Type B pancreatic cell (in vitro differentiated cells): ENCODE measurements at regions not wholly inside any gene's neighbourhood (a gene's known extent, or its start where the extent isn't known, plus 50 kb on each side); places are given as distances from the start of the nearest gene placed in this dataset.

Experiments
- DNase-seq: peaks from one replicate; pipeline ENCODE4 v3.0.0; 2021; ENCODE audit warnings: mixed read lengths; ENCODE audit not compliant: unreplicated experiment; ENCODE audit errors: extremely low spot score
- H3K27ac Mint-ChIP-seq: 2 replicates; pipeline ENCODE4 v1.8.0; 2021; ENCODE audit warnings: mild to moderate bottlenecking, mixed read lengths
- H3K27me3 Mint-ChIP-seq: 2 replicates; pipeline ENCODE4 v1.8.0; 2021; ENCODE audit warnings: mixed read lengths
- H3K36me3 Mint-ChIP-seq: 2 replicates; pipeline ENCODE4 v1.8.0; 2021; ENCODE audit warnings: mixed read lengths
- H3K4me1 Mint-ChIP-seq: one replicate; pipeline ENCODE4 v1.8.0; 2021; ENCODE audit warnings: mixed read lengths; ENCODE audit not compliant: unreplicated experiment
- H3K4me3 Mint-ChIP-seq: 2 replicates; pipeline ENCODE4 v1.8.0; 2021; ENCODE audit warnings: mild to moderate bottlenecking, mixed read lengths
- H3K9me3 Mint-ChIP-seq: 2 replicates; pipeline ENCODE4 v1.8.0; 2021; ENCODE audit warnings: mixed read lengths
- TF ChIP-seq, protein P1 (sequence below): fragments of 200-600 bp; sonication (generic); conservative IDR thresholded peaks from 2 replicates; pipeline ENCODE4 v1.5.0; 2021; ENCODE audit warnings: antibody characterized with exemption, mild to moderate bottlenecking

- Mint-ChIP-seq H3K27me3 (no peaks in the 10 kb centered on the region), H3K4me1 (no peaks in the 10 kb centered on the region), H3K4me3 (no peak overlapping the region), H3K27ac (no peak overlapping the region), H3K9me3 (no peaks in the 10 kb centered on the region), H3K36me3 (no peaks in the 10 kb centered on the region)
- no peak for DNase-seq
- TF ChIP-seq, protein P1, sequence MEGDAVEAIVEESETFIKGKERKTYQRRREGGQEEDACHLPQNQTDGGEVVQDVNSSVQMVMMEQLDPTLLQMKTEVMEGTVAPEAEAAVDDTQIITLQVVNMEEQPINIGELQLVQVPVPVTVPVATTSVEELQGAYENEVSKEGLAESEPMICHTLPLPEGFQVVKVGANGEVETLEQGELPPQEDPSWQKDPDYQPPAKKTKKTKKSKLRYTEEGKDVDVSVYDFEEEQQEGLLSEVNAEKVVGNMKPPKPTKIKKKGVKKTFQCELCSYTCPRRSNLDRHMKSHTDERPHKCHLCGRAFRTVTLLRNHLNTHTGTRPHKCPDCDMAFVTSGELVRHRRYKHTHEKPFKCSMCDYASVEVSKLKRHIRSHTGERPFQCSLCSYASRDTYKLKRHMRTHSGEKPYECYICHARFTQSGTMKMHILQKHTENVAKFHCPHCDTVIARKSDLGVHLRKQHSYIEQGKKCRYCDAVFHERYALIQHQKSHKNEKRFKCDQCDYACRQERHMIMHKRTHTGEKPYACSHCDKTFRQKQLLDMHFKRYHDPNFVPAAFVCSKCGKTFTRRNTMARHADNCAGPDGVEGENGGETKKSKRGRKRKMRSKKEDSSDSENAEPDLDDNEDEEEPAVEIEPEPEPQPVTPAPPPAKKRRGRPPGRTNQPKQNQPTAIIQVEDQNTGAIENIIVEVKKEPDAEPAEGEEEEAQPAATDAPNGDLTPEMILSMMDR: no peak
Measured at GRCh38 chr1:192518700-192519099, 56.9 kb upstream of the RGS1 start.

DNA sequence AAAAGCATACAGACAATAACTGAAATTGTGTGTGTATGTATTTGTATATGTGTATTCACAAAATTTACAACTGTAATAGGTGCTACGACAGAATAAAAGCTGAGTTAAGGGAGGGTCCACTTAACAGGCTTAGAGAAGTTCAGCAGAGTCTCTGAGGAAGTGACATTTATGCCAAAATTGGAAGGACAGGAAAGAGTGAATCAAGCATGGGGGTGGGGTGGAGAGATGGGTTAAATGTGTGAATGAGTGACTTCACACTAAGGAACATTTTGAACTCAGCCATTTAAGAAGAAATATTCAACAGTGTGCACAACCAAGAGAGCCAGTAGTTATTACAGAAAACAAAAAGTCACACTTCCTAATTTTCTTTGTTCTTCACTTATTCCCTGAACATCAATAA, 53.8 kb upstream of the RGS1 start:
- H3K27me3 Mint-ChIP-seq: no peaks in the 10 kb centered on the region
- TF ChIP-seq, protein P1: no peak

GRCh38 chr1:192522673-192523072, 52.9 kb upstream of the RGS1 start:
- TF ChIP-seq, protein P1: no peak
- Mint-ChIP-seq H3K9me3 (no peaks in the 10 kb centered on the region), H3K4me1 (no peaks in the 10 kb centered on the region), H3K27ac (no peak overlapping the region), H3K27me3 (no peaks in the 10 kb centered on the region), H3K4me3 (no peak overlapping the region), H3K36me3 (no peaks in the 10 kb centered on the region)
- no peak for DNase-seq

More for the DNA sequence above, 53.8 kb upstream of the RGS1 start:
- H3K4me3 Mint-ChIP-seq: no peak overlapping the region
- H3K4me1 Mint-ChIP-seq: no peaks in the 10 kb centered on the region
- no peak overlapping the region for H3K27ac Mint-ChIP-seq
- no peaks in the 10 kb centered on the region for H3K36me3 Mint-ChIP-seq
- no peaks in the 10 kb centered on the region for H3K9me3 Mint-ChIP-seq
- DNase-seq: no peak

DNA sequence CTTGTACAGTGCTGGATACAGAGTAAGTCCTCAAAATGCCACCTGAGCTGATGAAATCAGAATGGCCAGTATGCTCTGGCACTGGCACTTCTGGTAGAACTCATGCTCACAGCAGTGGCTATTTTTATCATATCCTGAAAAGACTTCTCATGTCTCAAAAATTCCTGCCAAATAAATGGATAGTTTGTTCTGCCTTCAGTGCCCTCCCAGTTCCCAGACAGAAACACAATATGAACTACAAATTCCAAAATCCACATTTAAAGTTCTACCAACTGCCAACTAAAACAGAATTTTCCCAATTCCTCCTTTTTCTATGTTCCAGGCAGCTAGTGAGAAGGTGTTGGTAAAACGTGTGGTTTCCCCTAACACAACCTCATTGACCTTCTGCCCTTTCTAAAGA, 51.4 kb upstream of the RGS1 start:
- Mint-ChIP-seq H3K4me1 (no peaks in the 10 kb centered on the region), H3K27me3 (no peaks in the 10 kb centered on the region)

More for the DNA sequence above, 51.4 kb upstream of the RGS1 start:
- H3K4me3 Mint-ChIP-seq: no peak overlapping the region
- TF ChIP-seq, protein P1: no peak
- H3K9me3 Mint-ChIP-seq: no peaks in the 10 kb centered on the region
- DNase-seq: no peak
- H3K36me3 Mint-ChIP-seq: no peaks in the 10 kb centered on the region
- H3K27ac Mint-ChIP-seq: no peak overlapping the region
